Activated naive CD4-positive, alpha-beta T cell treated with anti-CD3 and anti-CD28 coated beads, Interleukin-2, amount 10 ng/mL, durations not matched to agents 7 days and 5 days (primary cell): ENCODE measurements at regions not wholly inside any gene's neighbourhood (a gene's known extent, or its start where the extent isn't known, plus 50 kb on each side); places are given as distances from the start of the nearest gene placed in this dataset.
"Not testable (repeated sequence)": the region's sequence is repeated elsewhere in the genome, so short reads cannot be mapped to it uniquely, and the experiment has no call there.

Experiments used
- CTCF ChIA-PET: fragments of 350-600 bp; sonication (Branson Sonifier 250); formaldehyde crosslinking; loops from one replicate; lab custom pipeline; 2021; ENCODE audit warnings: antibody characterized with exemption; lab: Charles Lee
- DNase-seq: peaks from one replicate; pipeline ENCODE4 v3.0.0-alpha.2; 2020
- H3K27ac Mint-ChIP-seq: one replicate; pipeline ENCODE4 v1.8.0; 2021; ENCODE audit warnings: mild to moderate bottlenecking, moderate library complexity, mixed read lengths
- H3K27me3 Mint-ChIP-seq: one replicate; pipeline ENCODE4 v1.8.0; 2021; ENCODE audit warnings: mild to moderate bottlenecking, mixed read lengths
- H3K36me3 Mint-ChIP-seq: one replicate; pipeline ENCODE4 v1.8.0; 2021; ENCODE audit warnings: mixed read lengths
- H3K4me1 Mint-ChIP-seq: one replicate; pipeline ENCODE4 v1.8.0; 2021; ENCODE audit warnings: mixed read lengths
- H3K4me3 Mint-ChIP-seq: one replicate; pipeline ENCODE4 v1.8.0; 2021; ENCODE audit warnings: mild to moderate bottlenecking, moderate library complexity, mixed read lengths
- H3K9me3 Mint-ChIP-seq: one replicate; pipeline ENCODE4 v1.8.0; 2021; ENCODE audit warnings: mixed read lengths

- H3K36me3 Mint-ChIP-seq = no peaks in the 10 kb centered on the region
- CTCF ChIA-PET = no interaction called here
- no peak overlapping the region for H3K27ac Mint-ChIP-seq
- no peaks in the 10 kb centered on the region for H3K27me3 Mint-ChIP-seq
- no peaks in the 10 kb centered on the region for H3K9me3 Mint-ChIP-seq
- no peak for DNase-seq
- no peaks in the 10 kb centered on the region for H3K4me1 Mint-ChIP-seq
- no peak overlapping the region for H3K4me3 Mint-ChIP-seq
Measured at GRCh38 chr2:75952173-75952572, 241.5 kb upstream of the GCFC2 start.

GRCh38 chr2:75949385-75950030 lies 238.8 kb upstream of the GCFC2 start:
- no peak for DNase-seq
- Mint-ChIP-seq H3K36me3 (no peaks in the 10 kb centered on the region), H3K27ac (no peak overlapping the region), H3K27me3 (no peaks in the 10 kb centered on the region), H3K4me3 (no peak overlapping the region), H3K4me1 (no peaks in the 10 kb centered on the region), H3K9me3 (no peaks in the 10 kb centered on the region)
- CTCF ChIA-PET = no interaction called here

GRCh38 chr2:75936311-75936710 lies 225.6 kb upstream of the GCFC2 start:
- no peaks in the 10 kb centered on the region for H3K36me3 Mint-ChIP-seq
- H3K27me3 Mint-ChIP-seq = no peaks in the 10 kb centered on the region
- H3K4me3 Mint-ChIP-seq = no peak overlapping the region
- no peaks in the 10 kb centered on the region for H3K4me1 Mint-ChIP-seq
- H3K9me3 Mint-ChIP-seq = peaks cover 15% of the 10 kb centered on the region
- no peak overlapping the region for H3K27ac Mint-ChIP-seq
- CTCF ChIA-PET = no interaction called here
- no peak for DNase-seq

GRCh38 chr2:75932996-75933395 lies 222.3 kb upstream of the GCFC2 start:
- H3K36me3 Mint-ChIP-seq = no peaks in the 10 kb centered on the region
- no peaks in the 10 kb centered on the region for H3K4me1 Mint-ChIP-seq

GRCh38 chr2:75928093-75928492 lies 217.4 kb upstream of the GCFC2 start:
- Mint-ChIP-seq H3K36me3 (no peaks in the 10 kb centered on the region), H3K4me1 (no peaks in the 10 kb centered on the region), H3K4me3 (no peak overlapping the region), H3K27me3 (no peaks in the 10 kb centered on the region), H3K9me3 (no peaks in the 10 kb centered on the region), H3K27ac (no peak overlapping the region)
- CTCF ChIA-PET = no interaction called here
- DNase-seq = no peak

More at GRCh38 chr2:75932996-75933395, 222.3 kb upstream of the GCFC2 start:
- DNase-seq = no peak
- Mint-ChIP-seq H3K27me3 (no peaks in the 10 kb centered on the region), H3K27ac (no peak overlapping the region), H3K4me3 (no peak overlapping the region), H3K9me3 (peaks cover 4% of the 10 kb centered on the region)
- CTCF ChIA-PET = no interaction called here

GRCh38 chr2:75925331-75926024 lies 214.8 kb upstream of the GCFC2 start:
- DNase-seq = no peak
- Mint-ChIP-seq H3K27ac (no peak overlapping the region), H3K36me3 (no peaks in the 10 kb centered on the region), H3K4me3 (no peak overlapping the region), H3K4me1 (no peaks in the 10 kb centered on the region), H3K9me3 (no peaks in the 10 kb centered on the region), H3K27me3 (no peaks in the 10 kb centered on the region)
- CTCF ChIA-PET = no interaction called here

- CTCF ChIA-PET = no interaction called here
- Mint-ChIP-seq H3K27ac (no peak overlapping the region), H3K27me3 (no peaks in the 10 kb centered on the region), H3K4me3 (no peak overlapping the region), H3K4me1 (no peaks in the 10 kb centered on the region), H3K36me3 (no peaks in the 10 kb centered on the region), H3K9me3 (no peaks in the 10 kb centered on the region)
- DNase-seq = no peak
Measured at GRCh38 chr2:75922191-75922590, 211.5 kb upstream of the GCFC2 start.

GRCh38 chr2:75920859-75921551 lies 210.3 kb upstream of the GCFC2 start:
- CTCF ChIA-PET = no interaction called here
- Mint-ChIP-seq H3K36me3 (no peaks in the 10 kb centered on the region), H3K27ac (no peak overlapping the region), H3K4me3 (no peak overlapping the region), H3K27me3 (no peaks in the 10 kb centered on the region), H3K9me3 (no peaks in the 10 kb centered on the region), H3K4me1 (no peaks in the 10 kb centered on the region)
- DNase-seq = no peak

- Mint-ChIP-seq H3K9me3 (no peaks in the 10 kb centered on the region), H3K27me3 (no peaks in the 10 kb centered on the region)
- no peak for DNase-seq
Measured at GRCh38 chr2:75915851-75916634, 205.3 kb upstream of the GCFC2 start.

GRCh38 chr2:75896779-75897366 lies 186.2 kb upstream of the GCFC2 start:
- no peaks in the 10 kb centered on the region for H3K9me3 Mint-ChIP-seq

More at GRCh38 chr2:75915851-75916634, 205.3 kb upstream of the GCFC2 start:
- CTCF ChIA-PET = no interaction called here
- no peaks in the 10 kb centered on the region for H3K4me1 Mint-ChIP-seq
- no peaks in the 10 kb centered on the region for H3K36me3 Mint-ChIP-seq
- no peak overlapping the region for H3K27ac Mint-ChIP-seq
- H3K4me3 Mint-ChIP-seq = no peak overlapping the region

GRCh38 chr2:75894170-75894569 lies 183.5 kb upstream of the GCFC2 start:
- H3K4me1 Mint-ChIP-seq = no peaks in the 10 kb centered on the region
- peaks cover 1% of the 10 kb centered on the region for H3K9me3 Mint-ChIP-seq
- CTCF ChIA-PET = no interaction called here
- DNase-seq = no peak
- H3K27ac Mint-ChIP-seq = no peak overlapping the region
- H3K36me3 Mint-ChIP-seq = no peaks in the 10 kb centered on the region
- no peak overlapping the region for H3K4me3 Mint-ChIP-seq
- no peaks in the 10 kb centered on the region for H3K27me3 Mint-ChIP-seq

More at GRCh38 chr2:75896779-75897366, 186.2 kb upstream of the GCFC2 start:
- no peaks in the 10 kb centered on the region for H3K4me1 Mint-ChIP-seq
- H3K27me3 Mint-ChIP-seq = no peaks in the 10 kb centered on the region
- no peak overlapping the region for H3K27ac Mint-ChIP-seq
- H3K36me3 Mint-ChIP-seq = no peaks in the 10 kb centered on the region
- no peak for DNase-seq
- no peak overlapping the region for H3K4me3 Mint-ChIP-seq
- CTCF ChIA-PET = no interaction called here

- Mint-ChIP-seq H3K27ac (no peak overlapping the region), H3K4me1 (no peaks in the 10 kb centered on the region), H3K27me3 (peaks cover 3% of the 10 kb centered on the region), H3K36me3 (no peaks in the 10 kb centered on the region), H3K4me3 (no peak overlapping the region), H3K9me3 (peaks cover 1% of the 10 kb centered on the region)
- CTCF ChIA-PET = no interaction called here
- DNase-seq = no peak
Measured at GRCh38 chr2:75892490-75892889, 181.8 kb upstream of the GCFC2 start.

GRCh38 chr2:75882530-75882929 lies 171.8 kb upstream of the GCFC2 start:
- Mint-ChIP-seq H3K27me3 (no peaks in the 10 kb centered on the region), H3K36me3 (no peaks in the 10 kb centered on the region), H3K4me3 (no peak overlapping the region), H3K4me1 (no peaks in the 10 kb centered on the region), H3K27ac (no peak overlapping the region), H3K9me3 (peaks cover 12% of the 10 kb centered on the region)
- CTCF ChIA-PET = no interaction called here
- no peak for DNase-seq

- DNase-seq, H3K27me3 Mint-ChIP-seq, H3K9me3 Mint-ChIP-seq, CTCF ChIA-PET, H3K27ac Mint-ChIP-seq, H3K4me3 Mint-ChIP-seq, H3K4me1 Mint-ChIP-seq, H3K36me3 Mint-ChIP-seq: not testable (repeated sequence)
Measured at GRCh38 chr2:75875606-75876005, 164.9 kb upstream of the GCFC2 start.
